ENCODE measurements at regions not wholly inside any gene's neighbourhood (a gene's known extent, or its start where the extent isn't known, plus 50 kb on each side); places are given as distances from the start of the nearest gene placed in this dataset.

- no peaks in the 10 kb centered on the region for H3K4me1 ChIP-seq (ENCODE audit: insufficient read depth)
- WGBS (ENCODE audit: low lambda C conversion rate, missing lambda C conversion rate) = 58% methylated on average over 1 of the region's 1 CpG
- H2AFZ ChIP-seq = no peak overlapping the region
- no peaks in the 10 kb centered on the region for H3K9me2 ChIP-seq (replicated peaks; ENCODE audit: insufficient read depth)
- no peaks in the 10 kb centered on the region for H3K79me2 ChIP-seq
- no peak overlapping the region for H3K4me3 ChIP-seq
- no peaks in the 10 kb centered on the region for H3K36me3 ChIP-seq (replicated peaks; ENCODE audit: insufficient read depth, low read depth)
- H3K9me3 ChIP-seq (ENCODE audit: low read depth) = no peaks in the 10 kb centered on the region
- no peak for DNase-seq (ENCODE audit: low spot score)
- H4K20me1 ChIP-seq (ENCODE audit: insufficient read depth, poor library complexity, severe bottlenecking) = no peaks in the 10 kb centered on the region
- H3K27me3 ChIP-seq = no peaks in the 10 kb centered on the region
- no peak overlapping the region for H3K4me2 ChIP-seq
- TF ChIP-seq EZH2 (IDR thresholded peaks at IDR 0.05; ENCODE audit: borderline replicate concordance) = no peak
- no peak for TF ChIP-seq CTCF (IDR thresholded peaks at IDR 0.05; ENCODE audit: poor library complexity)
- no peak for TF ChIP-seq EZH2phosphoT487 (IDR thresholded peaks at IDR 0.05; ENCODE audit: low read depth, severe bottlenecking, unreplicated experiment)
- H3K27ac ChIP-seq = no peak overlapping the region
These were observed 384.7 kb downstream of the RPS6KC1 start for GRCh38 chr1:213435715-213436114.

- Histone ChIP-seq H4K20me1 (ENCODE audit: insufficient read depth, poor library complexity, severe bottlenecking) (no peaks in the 10 kb centered on the region), H3K4me2 (no peak overlapping the region), H3K36me3 (replicated peaks; ENCODE audit: insufficient read depth, low read depth) (no peaks in the 10 kb centered on the region), H3K9me3 (ENCODE audit: low read depth) (no peaks in the 10 kb centered on the region), H2AFZ (no peak overlapping the region), H3K4me3 (no peak overlapping the region), H3K27ac (no peak overlapping the region), H3K79me2 (no peaks in the 10 kb centered on the region), H3K27me3 (no peaks in the 10 kb centered on the region), H3K4me1 (ENCODE audit: insufficient read depth) (no peaks in the 10 kb centered on the region), H3K9me2 (replicated peaks; ENCODE audit: insufficient read depth) (no peaks in the 10 kb centered on the region)
- DNase-seq (ENCODE audit: low spot score) = no peak
- TF ChIP-seq EZH2 (IDR thresholded peaks at IDR 0.05; ENCODE audit: borderline replicate concordance) = no peak
- TF ChIP-seq CTCF (IDR thresholded peaks at IDR 0.05; ENCODE audit: poor library complexity) = no peak
- no peak for TF ChIP-seq EZH2phosphoT487 (IDR thresholded peaks at IDR 0.05; ENCODE audit: low read depth, severe bottlenecking, unreplicated experiment)
These were observed 387.3 kb downstream of the RPS6KC1 start for GRCh38 chr1:213438339-213438738.

GRCh38 chr1:213439703-213440102 is 388.7 kb downstream of the RPS6KC1 start:
- no peak overlapping the region for H3K4me3 ChIP-seq
- H3K4me2 ChIP-seq = no peak overlapping the region
- 95% methylated on average over 2 of the region's 2 CpGs for WGBS (ENCODE audit: low lambda C conversion rate, missing lambda C conversion rate)
- no peaks in the 10 kb centered on the region for H3K4me1 ChIP-seq (ENCODE audit: insufficient read depth)
- TF ChIP-seq CTCF (IDR thresholded peaks at IDR 0.05; ENCODE audit: poor library complexity) (no peak), EZH2phosphoT487 (IDR thresholded peaks at IDR 0.05; ENCODE audit: low read depth, severe bottlenecking, unreplicated experiment) (no peak), EZH2 (IDR thresholded peaks at IDR 0.05; ENCODE audit: borderline replicate concordance) (no peak)
- DNase-seq (ENCODE audit: low spot score) = no peak
- no peaks in the 10 kb centered on the region for H3K36me3 ChIP-seq (replicated peaks; ENCODE audit: insufficient read depth, low read depth)
- H3K27me3 ChIP-seq = no peaks in the 10 kb centered on the region
- H4K20me1 ChIP-seq (ENCODE audit: insufficient read depth, poor library complexity, severe bottlenecking) = no peaks in the 10 kb centered on the region
- no peaks in the 10 kb centered on the region for H3K9me3 ChIP-seq (ENCODE audit: low read depth)
- H3K27ac ChIP-seq = no peak overlapping the region
- H3K79me2 ChIP-seq = no peaks in the 10 kb centered on the region
- no peaks in the 10 kb centered on the region for H3K9me2 ChIP-seq (replicated peaks; ENCODE audit: insufficient read depth)
- no peak overlapping the region for H2AFZ ChIP-seq

- no peaks in the 10 kb centered on the region for H3K9me2 ChIP-seq (replicated peaks; ENCODE audit: insufficient read depth)
- no peak for TF ChIP-seq EZH2phosphoT487 (IDR thresholded peaks at IDR 0.05; ENCODE audit: low read depth, severe bottlenecking, unreplicated experiment)
- no peak for TF ChIP-seq CTCF (IDR thresholded peaks at IDR 0.05; ENCODE audit: poor library complexity)
- no peak for TF ChIP-seq EZH2 (IDR thresholded peaks at IDR 0.05; ENCODE audit: borderline replicate concordance)
- H3K4me3 ChIP-seq = no peak overlapping the region
- no peaks in the 10 kb centered on the region for H3K27me3 ChIP-seq
- 58% methylated on average over 4 of the region's 4 CpGs for WGBS (ENCODE audit: low lambda C conversion rate, missing lambda C conversion rate)
- H4K20me1 ChIP-seq (ENCODE audit: insufficient read depth, poor library complexity, severe bottlenecking) = no peaks in the 10 kb centered on the region
- H3K36me3 ChIP-seq (replicated peaks; ENCODE audit: insufficient read depth, low read depth) = no peaks in the 10 kb centered on the region
- no peaks in the 10 kb centered on the region for H3K4me1 ChIP-seq (ENCODE audit: insufficient read depth)
- H3K79me2 ChIP-seq = no peaks in the 10 kb centered on the region
- H2AFZ ChIP-seq = no peak overlapping the region
- H3K4me2 ChIP-seq = no peak overlapping the region
- H3K9me3 ChIP-seq (ENCODE audit: low read depth) = no peaks in the 10 kb centered on the region
- H3K27ac ChIP-seq = no peak overlapping the region
- DNase-seq (ENCODE audit: low spot score) = no peak
These were observed 389.7 kb downstream of the RPS6KC1 start for GRCh38 chr1:213440766-213441165.

Measured in hepatocyte (in vitro differentiated cells).